SK-N-MC (cell line): ENCODE measurements at regions not wholly inside any gene's neighbourhood (a gene's known extent, or its start where the extent isn't known, plus 50 kb on each side); places are given as distances from the start of the nearest gene placed in this dataset.

Experiments used
- EZH2 ChIP-seq: fragments of 200-600 bp; sonication (generic); IDR thresholded peaks from one replicate; pipeline ENCODE4 v1.6.1; 2017; ENCODE audit warnings: antibody characterized with exemption
- FOXP2 ChIP-seq: optimal IDR thresholded peaks from 2 replicates; pipeline ENCODE3; 2011; ENCODE audit warnings: mild to moderate bottlenecking, moderate library complexity; ENCODE audit not compliant: insufficient read depth; ENCODE audit errors: extremely low read length, control extremely low read depth
- POLR2AphosphoS5 ChIP-seq: IDR thresholded peaks from 2 replicates; pipeline ENCODE4 v1.6.1; 2012; ENCODE audit warnings: mild to moderate bottlenecking, low read depth, low read length, borderline replicate concordance

GRCh38 chr4:189506080-189506479 is 434.6 kb upstream of the FRG1 start:
- TF ChIP-seq POLR2AphosphoS5 (no peak), EZH2 (no peak), FOXP2 (no peak)
